HEK293 (cell line): ENCODE measurements at regions not wholly inside any gene's neighbourhood (a gene's known extent, or its start where the extent isn't known, plus 50 kb on each side); places are given as distances from the start of the nearest gene placed in this dataset.

Source experiments
- CTCF ChIA-PET: fragments of 350-600 bp; formaldehyde crosslinking; extraction: SDS; loops from one replicate; lab custom pipeline; 2021; ENCODE audit warnings: antibody characterized with exemption; lab: Yijun Ruan, JAX
- POLR2A ChIA-PET: fragments of 300-600 bp; formaldehyde crosslinking; extraction: SDS; loops from one replicate; lab custom pipeline; 2020; ENCODE audit warnings: antibody characterized with exemption, inconsistent platforms; lab: Yijun Ruan, JAX
- H3K27ac ChIP-seq: fragments of 200-500 bp; sonication (Bioruptor generic); 2 replicates; pipeline ENCODE4 v1.5.1; 2014; ENCODE audit warnings: low read depth, low read length, control low read depth, inconsistent platforms; ENCODE audit errors: extremely low read depth
- H3K36me3 ChIP-seq, 2 experiments: fragments of 200-500 bp in 1 of 2; sonication (Bioruptor generic) in 1 of 2; 1 replicate in 1 of 2; 2 replicates in 1 of 2; pipeline ENCODE4 v1.5.1; 2014 to 2017; ENCODE audit warnings: inconsistent platforms in 2 of 2, low read length in 2 of 2; ENCODE audit not compliant: control insufficient read depth in 2 of 2, insufficient read depth in 1 of 2
- H3K4me1 ChIP-seq: fragments of 200-500 bp; sonication (Bioruptor generic); 2 replicates; pipeline ENCODE4 v1.5.1; 2014; ENCODE audit warnings: mild to moderate bottlenecking, low read length, inconsistent platforms; ENCODE audit not compliant: control insufficient read depth, insufficient read depth
- H3K4me3 ChIP-seq: 2 replicates; pipeline ENCODE4 v1.5.1; 2011; ENCODE audit warnings: low read depth, mild to moderate bottlenecking, control low read depth, low read length, moderate library complexity
- H3K9me3 ChIP-seq: fragments of 200-500 bp; sonication (Bioruptor generic); 2 replicates; pipeline ENCODE4 v1.5.1; 2014; ENCODE audit warnings: low read depth, low read length, inconsistent platforms; ENCODE audit not compliant: control insufficient read depth, insufficient read depth
- GLI4 ChIP-seq: fragments of 450-650 bp; formaldehyde crosslinking; IDR thresholded peaks from 2 replicates; pipeline ENCODE4 v1.5.1; 2016; ENCODE audit warnings: missing biosample characterization, missing genetic modification characterization
- HIC1 ChIP-seq: fragments of 450-650 bp; formaldehyde crosslinking; IDR thresholded peaks from 2 replicates; pipeline ENCODE4 v1.5.1; 2016; ENCODE audit warnings: missing biosample characterization, missing genetic modification characterization
- HOXD13 ChIP-seq: sonication (generic); formaldehyde crosslinking; IDR thresholded peaks from 2 replicates; pipeline ENCODE4 v1.8.0; 2022; ENCODE audit warnings: missing genetic modification reagents, borderline replicate concordance
- IKZF3 ChIP-seq: fragments of 450-650 bp; IDR thresholded peaks from 2 replicates; pipeline ENCODE4 v1.5.0; 2018; ENCODE audit warnings: missing biosample characterization, mild to moderate bottlenecking, missing genetic modification characterization, moderate library complexity
- KLF16 ChIP-seq: fragments of 450-650 bp; formaldehyde crosslinking; IDR thresholded peaks from 2 replicates; pipeline ENCODE4 v1.5.1; 2017; ENCODE audit warnings: missing biosample characterization, missing genetic modification characterization
- MZF1 ChIP-seq: fragments of 450-650 bp; formaldehyde crosslinking; IDR thresholded peaks from 2 replicates; pipeline ENCODE4 v1.5.1; 2017; ENCODE audit warnings: missing biosample characterization, missing genetic modification characterization, borderline replicate concordance
- SCRT1 ChIP-seq: fragments of 450-650 bp; formaldehyde crosslinking; IDR thresholded peaks from 2 replicates; pipeline ENCODE4 v1.5.1; 2016; ENCODE audit warnings: missing biosample characterization, missing genetic modification characterization, borderline replicate concordance
- SP7 ChIP-seq: fragments of 450-650 bp; formaldehyde crosslinking; IDR thresholded peaks from 2 replicates; pipeline ENCODE4 v1.5.1; 2016; ENCODE audit warnings: missing biosample characterization, missing genetic modification characterization
- ZBTB20 ChIP-seq: fragments of 450-650 bp; formaldehyde crosslinking; IDR thresholded peaks from 2 replicates; pipeline ENCODE4 v1.5.1; 2016; ENCODE audit warnings: missing biosample characterization, missing genetic modification characterization
- ZBTB6 ChIP-seq: fragments of 450-650 bp; formaldehyde crosslinking; IDR thresholded peaks from 2 replicates; pipeline ENCODE4 v1.5.1; 2017; ENCODE audit warnings: missing biosample characterization, missing genetic modification characterization
- ZBTB8A ChIP-seq: fragments of 450-650 bp; formaldehyde crosslinking; IDR thresholded peaks from 2 replicates; pipeline ENCODE4 v1.5.1; 2016; ENCODE audit warnings: missing biosample characterization, missing genetic modification characterization
- ZNF121 ChIP-seq: fragments of 450-650 bp; formaldehyde crosslinking; IDR thresholded peaks from 2 replicates; pipeline ENCODE4 v1.5.1; 2016; ENCODE audit warnings: missing biosample characterization, missing genetic modification characterization
- ZNF155 ChIP-seq: fragments of 450-650 bp; formaldehyde crosslinking; IDR thresholded peaks from 2 replicates; pipeline ENCODE4 v1.5.1; 2016; ENCODE audit warnings: missing biosample characterization, missing genetic modification characterization
- ZNF169 ChIP-seq: fragments of 450-650 bp; formaldehyde crosslinking; IDR thresholded peaks from 2 replicates; pipeline ENCODE4 v1.5.1; 2016; ENCODE audit warnings: missing biosample characterization, missing genetic modification characterization
- ZNF175 ChIP-seq: fragments of 450-650 bp; formaldehyde crosslinking; IDR thresholded peaks from 2 replicates; pipeline ENCODE4 v1.5.1; 2016; ENCODE audit warnings: missing biosample characterization, missing genetic modification characterization
- ZNF274 ChIP-seq, 2 experiments: fragments of 200-500 bp in 1 of 2; fragments of 450-650 bp in 1 of 2; sonication (Bioruptor generic) in 1 of 2; formaldehyde crosslinking in 1 of 2; IDR thresholded peaks; 2 replicates each; pipeline versions ENCODE4 v1.5.1 to v1.6.1; 2014 to 2016; ENCODE audit warnings: borderline replicate concordance in 1 of 2, inconsistent platforms in 1 of 2, low read length in 1 of 2, missing biosample characterization in 1 of 2, missing genetic modification characterization in 1 of 2
- ZNF302 ChIP-seq: fragments of 450-650 bp; formaldehyde crosslinking; IDR thresholded peaks from 2 replicates; pipeline ENCODE4 v1.5.1; 2016; ENCODE audit warnings: missing biosample characterization, missing genetic modification characterization, low read depth
- ZNF350 ChIP-seq: fragments of 450-650 bp; formaldehyde crosslinking; IDR thresholded peaks from 2 replicates; pipeline ENCODE4 v1.5.0; 2017; ENCODE audit warnings: missing biosample characterization, mild to moderate bottlenecking, missing genetic modification characterization
- ZNF423 ChIP-seq: fragments of 450-650 bp; formaldehyde crosslinking; IDR thresholded peaks from 2 replicates; pipeline ENCODE4 v1.5.1; 2016; ENCODE audit warnings: missing biosample characterization, missing genetic modification characterization
- ZNF530 ChIP-seq: fragments of 450-650 bp; formaldehyde crosslinking; IDR thresholded peaks from 2 replicates; pipeline ENCODE4 v1.5.1; 2016; ENCODE audit warnings: low read depth, missing biosample characterization, missing genetic modification characterization
- ZNF561 ChIP-seq: fragments of 450-650 bp; IDR thresholded peaks from 2 replicates; pipeline ENCODE4 v1.5.1; 2018; ENCODE audit warnings: missing biosample characterization, missing genetic modification characterization, borderline replicate concordance
- ZNF621 ChIP-seq: fragments of 450-650 bp; formaldehyde crosslinking; IDR thresholded peaks from 2 replicates; pipeline ENCODE4 v1.5.1; 2017; ENCODE audit warnings: missing biosample characterization, missing genetic modification characterization
- ZNF776 ChIP-seq: fragments of 450-650 bp; formaldehyde crosslinking; IDR thresholded peaks from 2 replicates; pipeline ENCODE4 v1.5.0; 2017; ENCODE audit warnings: missing biosample characterization, missing genetic modification characterization, borderline replicate concordance
- ZSCAN23 ChIP-seq: fragments of 450-650 bp; formaldehyde crosslinking; IDR thresholded peaks from 2 replicates; pipeline ENCODE4 v1.5.1; 2016; ENCODE audit warnings: missing biosample characterization, missing genetic modification characterization
- TF ChIP-seq, protein P1 (sequence below): fragments of 450-650 bp; formaldehyde crosslinking; IDR thresholded peaks from 2 replicates; pipeline ENCODE4 v1.5.0; 2017; ENCODE audit warnings: missing biosample characterization, missing genetic modification characterization, borderline replicate concordance

DNA sequence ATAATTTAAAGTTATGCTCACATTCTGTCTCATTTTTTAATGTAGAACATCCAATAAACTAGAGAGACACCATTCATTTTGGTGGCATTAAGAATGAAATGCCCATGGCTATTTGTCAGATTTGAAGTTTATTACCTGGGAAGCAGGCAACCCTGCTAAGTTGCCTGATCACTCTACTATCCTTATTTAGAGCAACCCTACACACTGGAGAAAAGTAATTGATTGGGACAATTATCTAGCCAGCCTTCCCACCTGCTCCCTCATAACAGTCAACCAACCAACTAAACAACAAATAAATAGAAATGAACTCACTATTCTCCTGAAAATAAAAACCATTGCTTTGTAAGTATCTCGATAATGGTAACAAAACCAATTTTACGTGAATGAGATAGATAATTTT, 1129.0 kb upstream of the TENM4 start:
- Histone ChIP-seq H3K36me3 (no peaks in the 10 kb centered on the region), H3K9me3 (no peaks in the 10 kb centered on the region), H3K27ac (no peak overlapping the region), H3K4me1 (no peaks in the 10 kb centered on the region), H3K4me3 (no peak overlapping the region)
- ChIA-PET CTCF (no interaction called here), POLR2A (no interaction called here)
- TF ChIP-seq ZBTB20 (tag by site-specific recombination) = no peak
- no peak for TF ChIP-seq MZF1

DNA sequence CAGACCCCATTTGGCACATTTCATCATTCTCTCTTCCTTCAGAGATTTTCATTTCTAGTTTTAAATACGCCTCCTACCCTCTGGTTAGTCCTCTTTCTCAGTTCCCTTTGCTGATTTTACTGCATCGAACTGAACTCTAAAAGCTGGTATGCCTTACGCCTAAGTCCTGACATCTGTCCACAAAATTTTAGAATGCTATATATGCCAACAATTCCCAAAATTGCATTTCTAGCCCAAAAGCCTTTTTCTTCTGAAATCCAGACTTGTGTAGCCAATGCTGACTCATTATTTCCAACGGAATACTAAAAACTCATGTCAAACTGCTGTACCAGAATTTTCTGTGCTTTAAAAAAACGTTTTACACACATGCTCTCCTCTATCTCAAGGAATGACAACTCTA, 1124.4 kb upstream of the TENM4 start:
- ChIA-PET POLR2A (no interaction called here), CTCF (no interaction called here)
- TF ChIP-seq SCRT1 (tag by site-specific recombination) (no peak), SP7 (no peak), ZNF350 (tag by site-specific recombination) (no peak), ZNF776 (tag by site-specific recombination) (no peak), HOXD13 (no peak), ZNF423 (tag by site-specific recombination) (no peak), ZNF169 (tag by site-specific recombination) (no peak), ZSCAN23 (tag by site-specific recombination) (no peak), IKZF3 (no peak), ZBTB6 (tag by site-specific recombination) (no peak), KLF16 (no peak), ZNF121 (tag by site-specific recombination) (no peak), GLI4 (no peak), ZNF302 (tag by site-specific recombination) (no peak), ZNF621 (tag by site-specific recombination) (no peak), ZNF175 (tag by site-specific recombination) (no peak), ZNF274 (IDR thresholded peaks at IDR 0.05; ENCODE audit: low read length) (no peak), ZNF274 (tag by site-specific recombination; IDR thresholded peaks at IDR 0.05; ENCODE audit: borderline replicate concordance) (no peak), ZNF155 (tag by site-specific recombination) (no peak)
- TF ChIP-seq, protein P1, sequence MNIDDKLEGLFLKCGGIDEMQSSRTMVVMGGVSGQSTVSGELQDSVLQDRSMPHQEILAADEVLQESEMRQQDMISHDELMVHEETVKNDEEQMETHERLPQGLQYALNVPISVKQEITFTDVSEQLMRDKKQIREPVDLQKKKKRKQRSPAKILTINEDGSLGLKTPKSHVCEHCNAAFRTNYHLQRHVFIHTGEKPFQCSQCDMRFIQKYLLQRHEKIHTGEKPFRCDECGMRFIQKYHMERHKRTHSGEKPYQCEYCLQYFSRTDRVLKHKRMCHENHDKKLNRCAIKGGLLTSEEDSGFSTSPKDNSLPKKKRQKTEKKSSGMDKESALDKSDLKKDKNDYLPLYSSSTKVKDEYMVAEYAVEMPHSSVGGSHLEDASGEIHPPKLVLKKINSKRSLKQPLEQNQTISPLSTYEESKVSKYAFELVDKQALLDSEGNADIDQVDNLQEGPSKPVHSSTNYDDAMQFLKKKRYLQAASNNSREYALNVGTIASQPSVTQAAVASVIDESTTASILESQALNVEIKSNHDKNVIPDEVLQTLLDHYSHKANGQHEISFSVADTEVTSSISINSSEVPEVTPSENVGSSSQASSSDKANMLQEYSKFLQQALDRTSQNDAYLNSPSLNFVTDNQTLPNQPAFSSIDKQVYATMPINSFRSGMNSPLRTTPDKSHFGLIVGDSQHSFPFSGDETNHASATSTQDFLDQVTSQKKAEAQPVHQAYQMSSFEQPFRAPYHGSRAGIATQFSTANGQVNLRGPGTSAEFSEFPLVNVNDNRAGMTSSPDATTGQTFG (tag by site-specific recombination) = no peak
- no peaks in the 10 kb centered on the region for H3K4me1 ChIP-seq
- no peak overlapping the region for H3K27ac ChIP-seq
- H3K9me3 ChIP-seq = no peaks in the 10 kb centered on the region
- no peaks in the 10 kb centered on the region for H3K36me3 ChIP-seq
- H3K4me3 ChIP-seq = no peak overlapping the region

DNA sequence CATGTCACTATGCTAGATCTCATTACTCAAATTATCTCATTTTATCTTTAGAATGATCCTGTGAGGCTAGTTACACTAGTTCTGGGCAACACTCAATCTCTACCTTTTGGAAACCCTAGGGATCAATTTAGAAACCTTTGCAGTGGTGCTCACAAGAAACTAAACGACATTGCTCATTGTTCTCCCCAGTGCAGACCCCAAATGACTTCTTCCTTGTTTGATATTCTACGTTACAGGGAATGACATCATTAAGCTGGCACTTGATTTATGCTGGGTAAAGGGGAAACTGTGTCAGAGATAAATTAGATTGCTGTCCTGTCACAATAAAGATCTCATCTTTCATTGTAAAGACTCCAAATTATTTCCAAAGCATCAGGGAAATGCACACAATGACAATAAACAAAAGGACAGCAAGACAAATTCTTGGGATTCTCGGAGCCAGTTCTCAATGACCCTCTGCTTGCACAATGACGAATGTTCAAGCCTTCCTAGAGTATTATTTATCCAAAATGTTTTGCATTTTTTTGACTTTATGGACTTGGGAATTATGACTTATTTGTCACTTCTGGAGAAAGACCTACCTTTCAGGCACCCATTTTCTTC, 1121.8 kb upstream of the TENM4 start:
- H3K36me3 ChIP-seq = no peaks in the 10 kb centered on the region
- ChIA-PET CTCF (no interaction called here), POLR2A (no interaction called here)
- TF ChIP-seq HIC1 (tag by site-specific recombination) (no peak), ZNF561 (tag by site-specific recombination) (no peak), ZNF530 (tag by site-specific recombination) (no peak), ZBTB8A (tag by site-specific recombination) (no peak)
- no peak overlapping the region for H3K27ac ChIP-seq
- H3K4me3 ChIP-seq = no peak overlapping the region
- H3K9me3 ChIP-seq = no peaks in the 10 kb centered on the region
- no peaks in the 10 kb centered on the region for H3K4me1 ChIP-seq
